Upper lobe of left lung (tissue), 6 donors: ENCODE measurements at regions not wholly inside any gene's neighbourhood (a gene's known extent, or its start where the extent isn't known, plus 50 kb on each side); places are given as distances from the start of the nearest gene placed in this dataset.
A peak's percentile ranks its signal among the peaks of the same experiment; 100 is the strongest.

Source experiments
- ATAC-seq, 2 donors: fragments of 200-7000 bp; cut with Tn5 transposase; one replicate each; pipeline ENCODE4 v1.9.1; 2022; ENCODE audit warnings: mild to moderate bottlenecking in 2 of 2, moderate library complexity in 2 of 2; ENCODE audit not compliant: low FRiP score in 2 of 2
- DNase-seq, 2 donors: peaks; one replicate each; pipeline ENCODE4 v3.0.0-alpha.2; 2019 to 2020
- H3K27ac ChIP-seq, 4 donors: fragments of 200-600 bp; sonication (generic); one replicate each; pipeline ENCODE4 v1.5.1; 2016 to 2019
- H3K27me3 ChIP-seq, 4 donors: fragments of 200-600 bp; sonication (generic); one replicate each; pipeline ENCODE4 v1.5.1; 2017 to 2019
- H3K36me3 ChIP-seq, 4 donors: fragments of 200-600 bp; sonication (generic); one replicate each; pipeline ENCODE4 v1.5.1; 2016 to 2019
- H3K4me1 ChIP-seq, 4 donors: fragments of 200-600 bp; sonication (generic); one replicate each; pipeline ENCODE4 v1.5.1; 2018 to 2019
- H3K4me3 ChIP-seq, 4 donors: fragments of 200-600 bp; sonication (generic); one replicate each; pipeline ENCODE4 v1.5.1; 2017 to 2019; ENCODE audit warnings: mild to moderate bottlenecking in 2 of 4, moderate library complexity in 1 of 4
- H3K9me3 ChIP-seq, 4 donors: fragments of 200-600 bp; sonication (generic); one replicate each; pipeline ENCODE4 v1.5.1; 2018 to 2019
- EP300 ChIP-seq, 4 donors: sonication (generic); formaldehyde crosslinking; IDR thresholded peaks; one replicate each; pipeline ENCODE4 v1.5.1; 2017; ENCODE audit warnings: antibody characterized with exemption in 4 of 4, control low read depth in 2 of 4
- POLR2A ChIP-seq, 4 donors: fragments of 450-650 bp; IDR thresholded peaks; one replicate each; pipeline ENCODE4 v1.5.1; 2016 to 2017; ENCODE audit warnings: antibody characterized with exemption in 4 of 4, mild to moderate bottlenecking in 2 of 4
- POLR2AphosphoS5 ChIP-seq, 2 donors: sonication (generic); formaldehyde crosslinking; IDR thresholded peaks; one replicate each; pipeline ENCODE4 v1.5.1; 2017; ENCODE audit warnings: antibody characterized with exemption in 2 of 2
- WGBS, 2 donors: methylation state at CpG; one replicate each; pipeline ENCODE4 v1.1.5; 2017 to 2018; 5-methylcytosine and 5-hydroxymethylcytosine counted together
- TF ChIP-seq, protein P1 (sequence below), 6 experiments: fragments of 450-650 bp in 4 of 6; fragments of 200-600 bp in 2 of 6; sonication (generic) in 2 of 6; IDR thresholded peaks; one replicate each; pipeline ENCODE4 v1.5.1; 2016 to 2019; ENCODE audit warnings: antibody characterized with exemption in 6 of 6
- donor health status: DM: no; HTN: no; CAD: no; lungs with moderate emphysema.
- donor health status: DM: no; HTN: yes; CAD: no; lungs with severe emphysema.

DNA sequence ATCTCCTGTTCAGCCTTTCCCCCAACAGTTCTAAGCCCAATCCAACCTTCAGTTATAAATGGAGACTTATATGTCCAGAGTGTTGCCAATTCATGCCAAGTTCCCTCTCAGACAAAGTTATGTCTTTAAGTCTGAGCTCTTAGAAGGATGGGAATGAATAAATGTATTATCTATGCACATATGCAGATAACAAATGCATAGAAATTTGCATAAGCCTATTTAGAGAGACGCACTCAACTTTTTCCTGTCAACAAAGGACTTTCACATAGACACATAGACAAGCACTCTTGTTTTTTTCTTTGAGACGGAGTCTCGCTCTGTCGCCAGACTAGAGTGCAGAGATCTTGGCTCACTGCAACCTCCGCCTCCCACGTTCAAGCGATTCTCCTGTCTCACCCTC is 95.1 kb downstream of the SOX9 start:
- TF ChIP-seq, protein P1, sequence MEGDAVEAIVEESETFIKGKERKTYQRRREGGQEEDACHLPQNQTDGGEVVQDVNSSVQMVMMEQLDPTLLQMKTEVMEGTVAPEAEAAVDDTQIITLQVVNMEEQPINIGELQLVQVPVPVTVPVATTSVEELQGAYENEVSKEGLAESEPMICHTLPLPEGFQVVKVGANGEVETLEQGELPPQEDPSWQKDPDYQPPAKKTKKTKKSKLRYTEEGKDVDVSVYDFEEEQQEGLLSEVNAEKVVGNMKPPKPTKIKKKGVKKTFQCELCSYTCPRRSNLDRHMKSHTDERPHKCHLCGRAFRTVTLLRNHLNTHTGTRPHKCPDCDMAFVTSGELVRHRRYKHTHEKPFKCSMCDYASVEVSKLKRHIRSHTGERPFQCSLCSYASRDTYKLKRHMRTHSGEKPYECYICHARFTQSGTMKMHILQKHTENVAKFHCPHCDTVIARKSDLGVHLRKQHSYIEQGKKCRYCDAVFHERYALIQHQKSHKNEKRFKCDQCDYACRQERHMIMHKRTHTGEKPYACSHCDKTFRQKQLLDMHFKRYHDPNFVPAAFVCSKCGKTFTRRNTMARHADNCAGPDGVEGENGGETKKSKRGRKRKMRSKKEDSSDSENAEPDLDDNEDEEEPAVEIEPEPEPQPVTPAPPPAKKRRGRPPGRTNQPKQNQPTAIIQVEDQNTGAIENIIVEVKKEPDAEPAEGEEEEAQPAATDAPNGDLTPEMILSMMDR (IDR thresholded peaks at IDR 0.05), result no peak
- TF ChIP-seq EP300 (IDR thresholded peaks at IDR 0.05) (no peak), POLR2AphosphoS5 (IDR thresholded peaks at IDR 0.05) (no peak), POLR2A (IDR thresholded peaks at IDR 0.05) (no peak)
- no peak for DNase-seq
- H3K4me1 ChIP-seq, result no peaks in the 10 kb centered on the region
- H3K27me3 ChIP-seq, result peaks cover 0 to 6% (median 0%) of the 10 kb centered on the region in 4 donors
- H3K4me3 ChIP-seq, result no peak overlapping the region
- no peaks in the 10 kb centered on the region for H3K9me3 ChIP-seq
- no peak overlapping the region for H3K27ac ChIP-seq
- H3K36me3 ChIP-seq, result no peaks in the 10 kb centered on the region
- no peak for ATAC-seq
- 94 to 95% methylated on average over 7 of the region's 7 CpGs for WGBS, 2 donors

DNA sequence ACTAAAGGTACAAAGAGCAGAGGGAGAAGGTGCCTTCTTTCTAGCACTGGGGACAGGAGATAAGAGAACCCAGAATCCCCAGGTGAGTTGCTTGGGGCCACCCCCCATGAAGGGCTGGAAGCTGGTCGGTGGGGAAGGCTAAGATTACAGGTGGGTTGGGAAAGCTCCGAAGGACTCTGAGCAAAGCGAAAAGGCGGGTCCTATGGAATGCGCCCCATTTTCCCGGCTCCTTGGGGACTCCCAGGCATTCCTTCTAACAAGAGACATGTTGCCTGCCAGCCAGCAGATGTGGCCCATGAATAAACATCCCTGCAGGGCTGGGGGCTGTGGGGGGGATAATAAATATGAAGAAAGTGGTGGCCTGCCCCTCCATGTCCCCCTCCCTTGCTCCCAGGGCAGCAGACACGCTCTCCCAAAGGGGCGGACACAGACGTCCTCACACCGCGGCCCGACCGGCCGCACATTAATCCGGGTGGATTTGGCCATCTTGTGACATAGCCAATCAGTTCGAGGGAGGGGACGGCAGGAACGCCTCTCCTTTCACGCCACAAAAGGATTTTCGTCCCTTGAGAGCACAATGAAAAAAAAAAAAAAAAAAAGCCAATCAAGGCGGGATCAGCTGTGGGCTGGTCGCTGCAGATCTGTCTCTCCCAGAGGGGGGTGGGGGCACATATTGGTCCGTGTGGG is 98.5 kb downstream of the SOX9 start:
- Histone ChIP-seq H3K27me3 (peaks cover 0 to 6% (median 0%) of the 10 kb centered on the region in 4 donors), H3K27ac (no peak overlapping the region), H3K4me1 (no peaks in the 10 kb centered on the region), H3K36me3 (no peaks in the 10 kb centered on the region), H3K9me3 (no peaks in the 10 kb centered on the region), H3K4me3 (no peak overlapping the region)
- ATAC-seq (peak in 1 of 2 donors; percentile 40), DNase-seq (no peak)
- 7 to 11% methylated on average over 23 of the region's 23 CpGs for WGBS, 2 donors
- TF ChIP-seq, protein P1 (IDR thresholded peaks at IDR 0.05), result no peak
- TF ChIP-seq POLR2AphosphoS5 (IDR thresholded peaks at IDR 0.05) (no peak), EP300 (IDR thresholded peaks at IDR 0.05) (no peak)

DNA sequence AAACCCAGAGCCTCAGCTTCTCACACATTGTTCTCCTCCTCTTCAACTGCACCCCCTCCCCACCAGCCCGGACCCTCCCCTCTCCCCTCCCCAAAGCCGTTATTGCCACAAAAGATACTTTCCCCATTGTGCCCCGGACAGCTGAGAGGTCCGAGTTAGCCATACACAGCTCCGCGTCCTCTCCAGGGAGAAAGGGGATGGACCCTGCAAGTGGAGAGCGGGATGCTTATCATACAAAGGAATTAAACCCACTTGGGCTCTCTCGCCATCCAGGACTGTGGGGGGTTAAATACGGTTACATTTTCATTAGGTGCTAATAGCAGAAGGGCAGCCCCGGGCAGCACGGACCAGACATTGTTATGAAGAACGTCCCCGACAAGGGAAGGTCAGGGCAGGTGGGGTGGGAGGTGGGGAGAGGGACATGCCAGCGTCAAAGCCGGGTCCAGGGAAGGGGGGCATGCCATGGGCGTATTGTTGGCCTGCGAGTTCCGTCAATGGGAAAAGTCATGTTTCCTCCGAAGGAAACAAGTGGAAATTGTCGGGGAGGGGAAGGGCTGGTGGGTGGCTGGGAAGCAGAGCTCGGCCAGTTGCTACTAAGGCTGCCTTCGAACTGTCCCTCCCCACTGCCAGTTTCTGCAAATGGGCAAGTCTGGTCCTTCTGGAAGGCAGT is 99.1 kb downstream of the SOX9 start:
- WGBS, 2 donors, result 7 to 8% methylated on average over 22 of the region's 22 CpGs
- TF ChIP-seq, protein P1 (IDR thresholded peaks at IDR 0.05), result no peak
- TF ChIP-seq POLR2AphosphoS5 (IDR thresholded peaks at IDR 0.05), result no peak
- TF ChIP-seq POLR2A (IDR thresholded peaks at IDR 0.05), result no peak
- TF ChIP-seq EP300 (IDR thresholded peaks at IDR 0.05), result no peak
- DNase-seq, result no peak
- Histone ChIP-seq H3K27ac (no peak overlapping the region), H3K9me3 (no peaks in the 10 kb centered on the region), H3K4me1 (no peaks in the 10 kb centered on the region), H3K4me3 (no peak overlapping the region), H3K27me3 (peaks cover 0 to 6% (median 0%) of the 10 kb centered on the region in 4 donors), H3K36me3 (no peaks in the 10 kb centered on the region)
- ATAC-seq, result no peak

DNA sequence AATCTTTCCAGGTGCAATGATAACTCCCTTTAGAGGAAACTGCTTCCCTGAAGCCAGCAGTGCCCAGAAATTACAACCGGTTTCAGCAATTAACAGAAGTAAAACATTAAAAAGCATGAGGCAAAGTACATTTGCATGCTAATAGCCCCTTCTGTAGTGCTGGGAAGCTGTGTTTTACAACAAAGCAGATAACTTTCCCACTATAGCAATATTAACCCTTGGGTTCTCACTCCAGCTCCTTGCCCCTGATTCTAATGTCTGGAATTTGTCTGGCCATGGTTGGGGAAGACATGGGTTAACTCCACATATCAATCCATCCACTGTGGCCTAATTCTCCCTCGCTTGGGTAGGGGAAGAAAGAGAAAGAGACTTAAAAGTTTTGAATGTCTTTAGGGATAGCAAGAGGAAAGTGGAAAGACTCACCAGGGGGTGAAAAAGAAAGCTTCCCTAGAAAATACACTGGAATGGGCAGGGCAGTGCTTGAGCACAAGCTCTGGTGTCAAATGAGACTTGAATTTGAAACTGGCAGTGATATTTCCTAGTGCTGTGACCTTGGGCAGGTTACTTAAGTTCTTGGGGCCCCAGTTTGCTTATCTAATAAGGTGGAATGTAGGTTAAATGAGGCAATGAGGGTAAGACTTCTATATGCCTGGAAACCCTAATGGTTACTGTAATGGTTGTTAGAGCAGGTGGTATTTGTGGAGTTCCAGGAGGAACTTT is 102.0 kb downstream of the SOX9 start:
- no peak for ATAC-seq
- H3K9me3 ChIP-seq, result no peaks in the 10 kb centered on the region
- H3K27ac ChIP-seq, result no peak overlapping the region
- H3K4me3 ChIP-seq, result no peak overlapping the region
- WGBS, 2 donors, result 45 to 57% methylated on average over 2 of the region's 2 CpGs
- no peak for DNase-seq
- peaks cover 0 to 6% (median 0%) of the 10 kb centered on the region in 4 donors for H3K27me3 ChIP-seq
- H3K4me1 ChIP-seq, result no peaks in the 10 kb centered on the region
- TF ChIP-seq EP300 (IDR thresholded peaks at IDR 0.05), result no peak
- no peak for TF ChIP-seq POLR2A (IDR thresholded peaks at IDR 0.05)
- no peak for TF ChIP-seq POLR2AphosphoS5 (IDR thresholded peaks at IDR 0.05)
- TF ChIP-seq, protein P1 (IDR thresholded peaks at IDR 0.05), result no peak
- no peaks in the 10 kb centered on the region for H3K36me3 ChIP-seq
